ENCODE measurements at regions not wholly inside any gene's neighbourhood (a gene's known extent, or its start where the extent isn't known, plus 50 kb on each side); places are given as distances from the start of the nearest gene placed in this dataset.

DNA sequence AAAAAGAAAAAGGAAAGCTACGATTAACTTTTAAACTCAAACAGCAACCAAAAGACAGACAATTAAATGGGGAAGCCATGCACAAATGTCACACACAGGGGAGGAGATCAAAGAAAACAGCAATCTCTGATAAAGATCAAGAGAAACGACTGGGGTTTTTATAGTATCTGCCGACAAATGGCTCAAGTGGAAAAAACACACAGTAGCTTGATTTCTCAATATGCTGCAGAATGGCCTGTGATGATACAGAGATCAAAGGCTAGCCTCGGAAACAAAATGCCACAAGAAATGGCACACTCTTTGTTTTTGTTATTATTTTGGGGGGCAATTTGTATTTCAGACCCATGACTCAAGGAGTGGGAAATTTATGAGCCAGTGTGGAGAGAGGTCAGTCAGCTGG is 126.1 kb downstream of the TEX36 start:
- Mint-ChIP-seq H3K9me3 (ENCODE audit: unreplicated experiment) (no peaks in the 10 kb centered on the region), H3K27ac (ENCODE audit: unreplicated experiment) (no peak overlapping the region), H3K4me1 (ENCODE audit: low read depth, unreplicated experiment) (no peaks in the 10 kb centered on the region), H3K36me3 (ENCODE audit: unreplicated experiment) (peaks cover 5% of the 10 kb centered on the region), H3K27me3 (ENCODE audit: unreplicated experiment) (no peaks in the 10 kb centered on the region), H3K4me3 (ENCODE audit: unreplicated experiment) (no peak overlapping the region)
- TF ChIP-seq, protein P1, sequence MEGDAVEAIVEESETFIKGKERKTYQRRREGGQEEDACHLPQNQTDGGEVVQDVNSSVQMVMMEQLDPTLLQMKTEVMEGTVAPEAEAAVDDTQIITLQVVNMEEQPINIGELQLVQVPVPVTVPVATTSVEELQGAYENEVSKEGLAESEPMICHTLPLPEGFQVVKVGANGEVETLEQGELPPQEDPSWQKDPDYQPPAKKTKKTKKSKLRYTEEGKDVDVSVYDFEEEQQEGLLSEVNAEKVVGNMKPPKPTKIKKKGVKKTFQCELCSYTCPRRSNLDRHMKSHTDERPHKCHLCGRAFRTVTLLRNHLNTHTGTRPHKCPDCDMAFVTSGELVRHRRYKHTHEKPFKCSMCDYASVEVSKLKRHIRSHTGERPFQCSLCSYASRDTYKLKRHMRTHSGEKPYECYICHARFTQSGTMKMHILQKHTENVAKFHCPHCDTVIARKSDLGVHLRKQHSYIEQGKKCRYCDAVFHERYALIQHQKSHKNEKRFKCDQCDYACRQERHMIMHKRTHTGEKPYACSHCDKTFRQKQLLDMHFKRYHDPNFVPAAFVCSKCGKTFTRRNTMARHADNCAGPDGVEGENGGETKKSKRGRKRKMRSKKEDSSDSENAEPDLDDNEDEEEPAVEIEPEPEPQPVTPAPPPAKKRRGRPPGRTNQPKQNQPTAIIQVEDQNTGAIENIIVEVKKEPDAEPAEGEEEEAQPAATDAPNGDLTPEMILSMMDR (IDR thresholded peaks at IDR 0.05; ENCODE audit: partially characterized antibody, unreplicated experiment) = no peak
- no peak for DNase-seq

DNA sequence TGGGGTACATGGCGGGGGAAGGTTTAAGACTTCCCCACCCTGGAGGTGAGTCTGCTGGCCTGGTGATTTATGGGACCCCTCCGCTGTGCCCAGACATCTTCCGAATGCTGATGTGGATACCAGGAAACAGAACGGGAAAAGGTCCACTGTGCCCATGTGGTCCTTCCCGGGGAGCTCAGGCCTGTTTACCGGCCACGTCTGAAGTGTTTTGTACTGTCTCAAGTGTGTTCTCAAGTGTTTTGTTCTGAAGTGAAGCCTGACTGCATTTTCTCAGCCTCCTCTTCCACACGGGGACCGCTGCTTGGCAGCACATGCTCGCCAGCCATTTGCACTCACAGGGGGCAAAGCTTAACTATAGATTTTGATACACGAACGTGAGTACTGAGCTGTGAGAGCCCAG is 127.2 kb downstream of the TEX36 start:
- H3K4me3 Mint-ChIP-seq (ENCODE audit: unreplicated experiment) = no peak overlapping the region
- no peaks in the 10 kb centered on the region for H3K27me3 Mint-ChIP-seq (ENCODE audit: unreplicated experiment)

DNA sequence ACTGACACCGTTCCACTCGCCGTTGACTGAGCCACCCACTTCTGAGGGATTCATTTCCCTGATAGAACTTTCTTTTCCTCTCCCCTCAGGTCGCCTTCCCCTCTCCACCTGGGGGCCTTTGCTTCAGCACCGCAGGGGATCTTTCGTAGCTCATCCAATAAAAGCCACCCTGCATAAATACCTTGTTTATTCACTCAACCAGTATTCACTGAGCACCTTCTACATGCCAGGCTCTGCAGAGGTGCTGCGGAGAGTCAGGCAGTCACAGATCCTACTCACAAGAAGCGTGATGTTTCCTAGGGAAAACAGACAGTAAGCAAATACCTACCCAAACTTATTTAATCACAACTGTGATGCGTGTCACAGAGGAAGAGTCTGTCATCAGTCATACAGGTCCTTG is 127.7 kb downstream of the TEX36 start:
- no peaks in the 10 kb centered on the region for H3K4me1 Mint-ChIP-seq (ENCODE audit: low read depth, unreplicated experiment)
- no peak overlapping the region for H3K4me3 Mint-ChIP-seq (ENCODE audit: unreplicated experiment)
- TF ChIP-seq, protein P1 (IDR thresholded peaks at IDR 0.05; ENCODE audit: partially characterized antibody, unreplicated experiment) = no peak
- no peak overlapping the region for H3K27ac Mint-ChIP-seq (ENCODE audit: unreplicated experiment)
- H3K9me3 Mint-ChIP-seq (ENCODE audit: unreplicated experiment) = no peaks in the 10 kb centered on the region
- DNase-seq = no peak
- H3K27me3 Mint-ChIP-seq (ENCODE audit: unreplicated experiment) = no peaks in the 10 kb centered on the region
- H3K36me3 Mint-ChIP-seq (ENCODE audit: unreplicated experiment) = peaks cover 5% of the 10 kb centered on the region

More for the DNA sequence above, 127.2 kb downstream of the TEX36 start:
- Mint-ChIP-seq H3K4me1 (ENCODE audit: low read depth, unreplicated experiment) (no peaks in the 10 kb centered on the region), H3K36me3 (ENCODE audit: unreplicated experiment) (peaks cover 5% of the 10 kb centered on the region), H3K27ac (ENCODE audit: unreplicated experiment) (no peak overlapping the region), H3K9me3 (ENCODE audit: unreplicated experiment) (no peaks in the 10 kb centered on the region)
- no peak for DNase-seq
- TF ChIP-seq, protein P1 (IDR thresholded peaks at IDR 0.05; ENCODE audit: partially characterized antibody, unreplicated experiment) = no peak

DNA sequence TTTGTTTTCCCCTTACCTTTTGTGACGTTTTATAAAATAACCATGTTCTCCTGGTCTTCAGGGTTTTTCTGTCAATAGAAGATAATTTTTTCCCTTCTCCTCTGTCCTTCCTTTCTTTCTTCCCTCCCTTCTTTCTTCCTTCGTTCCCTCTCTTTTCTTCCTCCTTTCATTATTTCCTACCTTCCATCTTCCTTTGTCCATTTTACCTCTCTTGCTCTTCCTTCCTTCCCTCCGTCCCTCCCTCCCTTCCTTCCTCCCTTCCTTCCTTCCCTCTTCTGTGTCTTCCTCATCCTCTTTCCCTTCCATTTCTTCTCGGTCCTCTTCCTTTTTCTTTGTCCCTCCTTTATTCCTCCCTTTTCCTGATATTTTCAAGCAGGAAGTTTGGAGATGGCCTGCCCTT is 128.2 kb downstream of the TEX36 start:
- H3K27me3 Mint-ChIP-seq (ENCODE audit: unreplicated experiment) = no peaks in the 10 kb centered on the region
- H3K27ac Mint-ChIP-seq (ENCODE audit: unreplicated experiment) = no peak overlapping the region
- no peaks in the 10 kb centered on the region for H3K9me3 Mint-ChIP-seq (ENCODE audit: unreplicated experiment)
- H3K4me3 Mint-ChIP-seq (ENCODE audit: unreplicated experiment) = no peak overlapping the region
- no peaks in the 10 kb centered on the region for H3K4me1 Mint-ChIP-seq (ENCODE audit: low read depth, unreplicated experiment)
- DNase-seq = no peak
- TF ChIP-seq, protein P1 (IDR thresholded peaks at IDR 0.05; ENCODE audit: partially characterized antibody, unreplicated experiment) = no peak
- H3K36me3 Mint-ChIP-seq (ENCODE audit: unreplicated experiment) = peaks cover 5% of the 10 kb centered on the region

DNA sequence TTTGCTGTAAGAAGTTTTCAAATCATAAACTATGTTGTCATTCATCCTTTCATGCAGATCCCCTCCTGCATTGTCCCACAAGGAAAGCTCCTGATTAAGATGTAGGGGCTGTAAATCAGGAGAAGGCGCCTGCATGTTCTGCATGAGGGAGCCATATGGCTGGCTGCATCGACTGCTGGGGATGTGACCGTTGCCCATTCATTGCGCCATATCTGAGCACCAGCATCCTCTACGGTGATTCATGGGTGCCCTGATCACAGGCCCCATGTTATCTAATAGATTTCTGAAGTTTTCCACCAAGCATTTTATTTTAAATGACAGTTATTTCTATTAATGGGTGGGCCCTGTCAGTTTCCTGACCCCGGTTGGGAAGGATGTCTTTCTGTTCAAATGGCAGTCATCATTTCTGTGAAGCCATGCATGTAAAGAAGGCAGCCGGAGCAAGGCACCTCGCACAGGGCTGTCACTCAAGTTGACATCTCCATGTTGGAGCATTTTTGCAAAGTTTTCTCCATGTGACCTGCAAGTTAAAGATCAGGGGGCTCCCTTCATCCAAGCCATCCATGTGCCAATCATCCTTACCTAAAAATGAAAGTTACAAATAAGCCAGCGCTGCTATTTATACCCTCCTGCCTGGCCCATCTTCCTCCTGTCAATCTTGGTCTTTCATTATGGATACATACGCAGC is 128.8 kb downstream of the TEX36 start:
- TF ChIP-seq, protein P1 (IDR thresholded peaks at IDR 0.05; ENCODE audit: partially characterized antibody, unreplicated experiment) = no peak
- Mint-ChIP-seq H3K9me3 (ENCODE audit: unreplicated experiment) (no peaks in the 10 kb centered on the region), H3K36me3 (ENCODE audit: unreplicated experiment) (peaks cover 5% of the 10 kb centered on the region)

More for the DNA sequence above, 128.8 kb downstream of the TEX36 start:
- no peaks in the 10 kb centered on the region for H3K27me3 Mint-ChIP-seq (ENCODE audit: unreplicated experiment)
- no peak for DNase-seq
- no peak overlapping the region for H3K4me3 Mint-ChIP-seq (ENCODE audit: unreplicated experiment)
- H3K27ac Mint-ChIP-seq (ENCODE audit: unreplicated experiment) = no peak overlapping the region
- no peaks in the 10 kb centered on the region for H3K4me1 Mint-ChIP-seq (ENCODE audit: low read depth, unreplicated experiment)

Data from glutamatergic neuron (in vitro differentiated cells).